Suprapubic skin (tissue), 4 donors: ENCODE measurements at regions not wholly inside any gene's neighbourhood (a gene's known extent, or its start where the extent isn't known, plus 50 kb on each side); places are given as distances from the start of the nearest gene placed in this dataset.

Experiments used
- EP300 ChIP-seq: sonication (generic); formaldehyde crosslinking; IDR thresholded peaks from one replicate; pipeline ENCODE4 v1.6.1; 2017; ENCODE audit warnings: antibody characterized with exemption
- POLR2A ChIP-seq, 2 donors: fragments of 450-650 bp; IDR thresholded peaks; one replicate each; pipeline ENCODE4 v1.6.1; 2017; ENCODE audit warnings: antibody characterized with exemption in 2 of 2, mild to moderate bottlenecking in 2 of 2, moderate library complexity in 2 of 2
- POLR2AphosphoS5 ChIP-seq, 3 donors: sonication (generic); formaldehyde crosslinking; IDR thresholded peaks; one replicate each; pipeline ENCODE4 v1.6.1; 2017; ENCODE audit warnings: antibody characterized with exemption in 3 of 3
- TF ChIP-seq, protein P1 (sequence below), 2 donors: fragments of 200-600 bp in 1 of 2; fragments of 450-650 bp in 1 of 2; sonication (generic) in 1 of 2; IDR thresholded peaks; one replicate each; pipeline ENCODE4 v1.5.1; 2016 to 2019; ENCODE audit warnings: antibody characterized with exemption in 2 of 2, mild to moderate bottlenecking in 1 of 2, moderate library complexity in 1 of 2

GRCh38 chr5:58255970-58256369 is 203.9 kb downstream of the PLK2 start:
- TF ChIP-seq, protein P1, sequence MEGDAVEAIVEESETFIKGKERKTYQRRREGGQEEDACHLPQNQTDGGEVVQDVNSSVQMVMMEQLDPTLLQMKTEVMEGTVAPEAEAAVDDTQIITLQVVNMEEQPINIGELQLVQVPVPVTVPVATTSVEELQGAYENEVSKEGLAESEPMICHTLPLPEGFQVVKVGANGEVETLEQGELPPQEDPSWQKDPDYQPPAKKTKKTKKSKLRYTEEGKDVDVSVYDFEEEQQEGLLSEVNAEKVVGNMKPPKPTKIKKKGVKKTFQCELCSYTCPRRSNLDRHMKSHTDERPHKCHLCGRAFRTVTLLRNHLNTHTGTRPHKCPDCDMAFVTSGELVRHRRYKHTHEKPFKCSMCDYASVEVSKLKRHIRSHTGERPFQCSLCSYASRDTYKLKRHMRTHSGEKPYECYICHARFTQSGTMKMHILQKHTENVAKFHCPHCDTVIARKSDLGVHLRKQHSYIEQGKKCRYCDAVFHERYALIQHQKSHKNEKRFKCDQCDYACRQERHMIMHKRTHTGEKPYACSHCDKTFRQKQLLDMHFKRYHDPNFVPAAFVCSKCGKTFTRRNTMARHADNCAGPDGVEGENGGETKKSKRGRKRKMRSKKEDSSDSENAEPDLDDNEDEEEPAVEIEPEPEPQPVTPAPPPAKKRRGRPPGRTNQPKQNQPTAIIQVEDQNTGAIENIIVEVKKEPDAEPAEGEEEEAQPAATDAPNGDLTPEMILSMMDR (IDR thresholded peaks at IDR 0.05): no peak
- TF ChIP-seq POLR2AphosphoS5 (IDR thresholded peaks at IDR 0.05) (no peak), POLR2A (IDR thresholded peaks at IDR 0.05) (no peak), EP300 (no peak)
